ENCODE measurements at regions not wholly inside any gene's neighbourhood (a gene's known extent, or its start where the extent isn't known, plus 50 kb on each side); places are given as distances from the start of the nearest gene placed in this dataset.

GRCh38 chr2:37469126-37469525, 124.7 kb downstream of the QPCT start:
- no peak for DNase-seq (ENCODE audit: extremely low spot score, insufficient read length, low read depth)
- no peak for FAIRE-seq

GRCh38 chr2:37471104-37471503, 126.7 kb downstream of the QPCT start:
- DNase-seq (ENCODE audit: extremely low spot score, insufficient read length, low read depth) (no peak), FAIRE-seq (no peak)

GRCh38 chr2:37471994-37472393, 127.6 kb downstream of the QPCT start:
- DNase-seq (ENCODE audit: extremely low spot score, insufficient read length, low read depth) (no peak), FAIRE-seq (no peak)

- DNase-seq (ENCODE audit: extremely low spot score, insufficient read length, low read depth): no peak
- no peak for FAIRE-seq
These were observed 128.5 kb downstream of the QPCT start for GRCh38 chr2:37472959-37473358.

GRCh38 chr2:37476411-37476810, 132.0 kb downstream of the QPCT start:
- DNase-seq (ENCODE audit: extremely low spot score, insufficient read length, low read depth) (no peak), FAIRE-seq (no peak)

GRCh38 chr2:37477921-37478320, 133.5 kb downstream of the QPCT start:
- DNase-seq (ENCODE audit: extremely low spot score, insufficient read length, low read depth) (no peak), FAIRE-seq (no peak)

GRCh38 chr2:37481244-37481643, 136.8 kb downstream of the QPCT start:
- DNase-seq (ENCODE audit: extremely low spot score, insufficient read length, low read depth): no peak
- no peak for FAIRE-seq

GRCh38 chr2:37489041-37489456, 144.6 kb downstream of the QPCT start:
- DNase-seq (ENCODE audit: extremely low spot score, insufficient read length, low read depth) (no peak), FAIRE-seq (no peak)

GRCh38 chr2:37489536-37489935, 145.1 kb downstream of the QPCT start:
- FAIRE-seq (no peak), DNase-seq (ENCODE audit: extremely low spot score, insufficient read length, low read depth) (no peak)

- DNase-seq (ENCODE audit: extremely low spot score, insufficient read length, low read depth): no peak
- no peak for FAIRE-seq
These were observed 149.0 kb downstream of the QPCT start for GRCh38 chr2:37493425-37493824.

- FAIRE-seq (no peak), DNase-seq (ENCODE audit: extremely low spot score, insufficient read length, low read depth) (no peak)
These were observed 154.7 kb downstream of the QPCT start for GRCh38 chr2:37499113-37499512.

GRCh38 chr2:37500031-37500430, 155.6 kb downstream of the QPCT start:
- FAIRE-seq: no peak

GRCh38 chr2:37501113-37501512, 156.7 kb downstream of the QPCT start:
- DNase-seq (ENCODE audit: extremely low spot score, insufficient read length, low read depth): no peak
- no peak for FAIRE-seq

More at GRCh38 chr2:37500031-37500430, 155.6 kb downstream of the QPCT start:
- DNase-seq (ENCODE audit: extremely low spot score, insufficient read length, low read depth): no peak

- no peak for FAIRE-seq
These were observed 162.1 kb downstream of the QPCT start for GRCh38 chr2:37506407-37507050.

GRCh38 chr2:37507051-37507410, 162.6 kb downstream of the QPCT start:
- no peak for DNase-seq (ENCODE audit: extremely low spot score, insufficient read length, low read depth)
- FAIRE-seq: no peak

More at GRCh38 chr2:37506407-37507050, 162.1 kb downstream of the QPCT start:
- DNase-seq (ENCODE audit: extremely low spot score, insufficient read length, low read depth): no peak

- FAIRE-seq (no peak), DNase-seq (ENCODE audit: extremely low spot score, insufficient read length, low read depth) (no peak)
These were observed 163.3 kb downstream of the QPCT start for GRCh38 chr2:37507703-37508102.

- DNase-seq (ENCODE audit: extremely low spot score, insufficient read length, low read depth) (no peak), FAIRE-seq (no peak)
These were observed 158.5 kb downstream of the CDC42EP3 start for GRCh38 chr2:37512971-37513370.

- FAIRE-seq (no peak), DNase-seq (ENCODE audit: extremely low spot score, insufficient read length, low read depth) (no peak)
These were observed 147.6 kb downstream of the CDC42EP3 start for GRCh38 chr2:37523814-37524362.

- DNase-seq (ENCODE audit: extremely low spot score, insufficient read length, low read depth) (no peak), FAIRE-seq (no peak)
These were observed 145.1 kb downstream of the CDC42EP3 start for GRCh38 chr2:37526323-37526722.

GRCh38 chr2:37526856-37527255, 144.6 kb downstream of the CDC42EP3 start:
- FAIRE-seq (no peak), DNase-seq (ENCODE audit: extremely low spot score, insufficient read length, low read depth) (no peak)

GRCh38 chr2:37527361-37527760, 144.1 kb downstream of the CDC42EP3 start:
- DNase-seq (ENCODE audit: extremely low spot score, insufficient read length, low read depth) (no peak), FAIRE-seq (no peak)

- FAIRE-seq (no peak), DNase-seq (ENCODE audit: extremely low spot score, insufficient read length, low read depth) (no peak)
These were observed 141.5 kb downstream of the CDC42EP3 start for GRCh38 chr2:37529830-37530415.

All from GM18507 (cell line).